NCI-H1694 (cell line): ENCODE measurements at regions not wholly inside any gene's neighbourhood (a gene's known extent, or its start where the extent isn't known, plus 50 kb on each side); places are given as distances from the start of the nearest gene placed in this dataset.

Source experiments
- DNase-seq: peaks from one replicate; lab custom pipeline; 2025; lab: John Stamatoyannopoulos, UW

DNA sequence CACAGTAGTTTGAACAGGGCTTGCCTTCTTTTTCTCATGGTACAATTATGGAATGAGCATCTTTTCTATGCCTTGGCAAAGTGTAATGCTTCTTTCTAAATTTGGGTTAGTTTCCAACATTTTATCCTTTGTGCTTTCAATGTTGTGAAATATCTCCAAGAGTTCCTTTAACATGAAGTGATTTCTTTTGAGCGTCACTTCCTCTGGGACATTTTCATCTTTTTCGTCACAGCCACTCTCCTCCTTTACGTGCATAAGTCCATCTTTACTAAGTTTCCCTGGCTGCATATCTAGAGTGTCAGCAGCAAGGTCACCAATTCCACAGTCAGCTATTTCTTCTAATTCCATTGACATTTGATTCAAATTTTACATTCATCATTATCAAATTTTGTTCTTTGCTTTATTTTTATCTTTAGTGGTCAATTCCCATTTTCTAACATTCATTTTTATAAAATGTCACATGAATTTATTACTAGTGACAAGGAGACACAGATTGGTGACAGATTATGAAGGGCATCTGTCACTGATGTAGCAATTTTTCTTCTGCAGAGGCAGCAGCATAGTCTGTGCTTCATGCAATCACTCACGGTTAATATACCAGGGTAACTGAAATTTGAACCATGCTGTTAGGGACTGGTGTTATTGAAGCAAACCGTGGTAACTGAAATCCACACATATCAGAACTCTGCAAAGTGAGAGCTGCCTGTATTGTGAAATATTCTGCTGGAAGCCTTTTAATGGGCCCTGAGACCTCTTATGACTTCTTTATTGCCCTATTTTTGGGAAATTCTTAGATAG lies 126.5 kb upstream of the THBS1 start:
- DNase-seq, result peak; percentile 41

DNA sequence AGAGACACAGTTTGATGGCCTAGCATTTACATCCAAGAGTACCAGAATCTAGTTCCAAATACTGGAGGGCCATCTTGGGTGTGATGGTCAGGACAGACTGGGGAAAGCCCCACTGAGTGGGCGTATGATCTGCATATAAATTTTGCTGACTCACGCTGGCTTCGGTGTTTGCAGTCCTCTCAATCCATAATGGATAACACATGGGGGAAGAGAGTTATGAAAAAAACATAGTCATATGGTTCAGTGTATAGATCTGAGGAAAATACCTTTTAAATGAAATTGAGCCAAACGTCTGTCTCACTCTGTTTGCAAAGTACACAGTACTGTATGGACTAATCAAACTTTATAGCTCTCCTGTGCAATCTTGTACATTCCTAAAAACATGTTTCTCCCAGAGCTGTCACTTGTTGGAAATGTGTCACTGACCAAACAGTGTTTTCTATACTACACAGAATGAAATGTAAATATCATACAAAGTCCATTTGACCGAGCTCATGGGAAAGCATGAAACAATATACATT lies 125.3 kb upstream of the THBS1 start:
- DNase-seq, result no peak

DNA sequence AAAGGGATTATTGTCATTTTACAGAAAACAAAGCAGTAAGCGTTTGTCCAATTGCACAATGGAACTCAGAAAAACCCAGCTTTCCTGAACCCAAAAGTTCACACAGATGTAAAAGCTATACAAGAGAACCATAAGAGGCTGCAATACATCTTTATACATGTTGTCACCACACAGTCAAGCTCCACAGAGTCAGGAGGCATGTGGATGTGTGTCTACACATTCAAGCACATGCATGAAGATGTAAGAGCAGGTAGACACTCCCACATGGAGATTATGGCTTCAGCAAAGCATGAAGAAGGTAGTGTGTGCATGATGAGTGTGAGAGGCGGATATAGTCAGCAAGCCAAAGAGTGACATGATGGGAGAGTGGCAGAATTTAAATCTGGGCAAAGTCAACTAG lies 124.7 kb upstream of the THBS1 start:
- no peak for DNase-seq

DNA sequence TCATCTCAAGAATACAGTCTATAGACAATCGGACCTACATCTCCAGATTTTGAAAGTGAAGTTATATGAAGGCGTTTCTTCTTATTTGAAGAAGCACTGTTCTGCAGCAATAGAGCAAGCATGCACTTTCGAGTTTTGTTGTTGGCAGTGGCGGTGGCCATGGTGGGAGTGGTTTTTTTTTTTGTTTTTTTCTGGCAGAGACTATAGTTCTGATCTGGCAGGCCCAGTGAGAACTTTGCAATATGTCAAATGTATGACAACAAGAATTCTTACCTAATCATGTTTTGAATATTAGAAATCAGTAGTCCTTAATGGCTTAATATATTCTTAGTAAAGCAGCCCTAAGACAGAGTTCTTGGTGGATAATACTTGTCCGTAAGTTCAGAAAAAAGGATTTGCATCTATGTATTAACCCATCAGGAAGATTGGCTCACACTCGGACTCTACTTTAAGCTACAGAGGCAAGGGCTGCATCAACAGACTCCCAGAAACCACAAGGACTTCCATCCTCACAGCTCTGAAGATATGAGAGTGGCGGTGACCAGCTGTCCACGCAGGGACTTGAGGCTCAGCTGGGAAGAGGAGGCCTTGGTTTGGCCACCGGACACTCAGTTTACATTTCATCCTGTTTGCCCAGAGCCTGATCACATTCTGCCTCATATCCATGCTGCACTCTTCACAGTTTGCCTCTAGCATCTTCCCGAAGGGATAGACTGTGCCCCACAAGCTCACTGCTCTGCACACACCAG lies 124.1 kb upstream of the THBS1 start:
- DNase-seq, result no peak

DNA sequence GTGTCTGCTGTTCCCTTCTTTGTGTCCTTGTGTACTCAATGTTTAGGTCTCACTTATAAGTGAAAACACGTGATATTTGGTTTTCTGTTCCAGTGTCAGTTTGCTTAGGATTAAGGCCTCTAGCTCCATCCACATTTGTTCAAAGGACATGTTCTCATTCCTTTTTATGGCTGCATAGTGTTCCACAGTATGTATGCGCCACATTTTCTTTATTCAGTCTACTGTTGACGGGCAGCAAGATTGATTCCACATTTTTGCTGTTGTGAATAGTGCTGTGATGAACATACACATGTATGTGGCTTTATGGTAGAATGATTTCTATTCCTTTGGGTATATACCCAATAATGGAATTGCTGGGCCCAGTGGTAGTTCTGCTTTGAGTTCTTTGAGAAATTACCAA lies 122.7 kb upstream of the THBS1 start:
- DNase-seq, result no peak

DNA sequence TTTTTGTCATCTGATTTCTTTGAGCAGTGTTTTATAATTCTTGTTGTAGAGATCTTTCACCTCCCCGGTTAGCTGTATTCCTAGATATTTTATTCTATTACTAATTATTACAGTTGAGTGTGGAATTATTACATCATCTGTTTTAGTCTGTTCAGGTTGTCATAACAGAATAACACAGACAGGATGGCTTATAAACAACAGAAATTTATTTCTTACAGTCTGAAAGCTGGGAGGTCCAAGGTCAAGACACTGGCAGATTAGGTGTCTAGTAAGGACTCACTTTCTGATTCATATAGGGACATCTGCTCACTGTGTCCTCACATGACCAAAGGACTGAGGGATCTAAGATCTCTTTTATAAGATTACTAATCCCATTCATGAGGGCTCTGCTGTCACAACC lies 121.3 kb upstream of the THBS1 start:
- DNase-seq, result no peak

DNA sequence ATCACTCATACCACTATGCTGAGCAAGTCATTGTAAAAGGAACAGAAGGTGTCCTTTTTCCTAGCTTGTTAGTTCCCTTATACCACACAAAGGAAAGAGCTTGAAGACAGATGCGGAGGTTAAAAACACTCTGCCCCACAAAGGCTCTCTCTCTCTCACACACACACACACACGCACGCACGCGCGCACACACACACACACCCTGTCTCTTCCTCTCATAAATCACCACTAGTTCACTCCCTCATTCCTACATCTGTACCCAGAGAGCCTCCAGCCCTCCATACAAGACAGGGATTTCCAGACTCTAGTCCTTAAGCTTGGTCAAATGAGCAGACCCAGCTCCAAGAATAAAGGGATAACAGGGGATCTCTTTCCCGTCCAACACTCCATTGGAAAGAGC lies 120.1 kb upstream of the THBS1 start:
- DNase-seq, result no peak

DNA sequence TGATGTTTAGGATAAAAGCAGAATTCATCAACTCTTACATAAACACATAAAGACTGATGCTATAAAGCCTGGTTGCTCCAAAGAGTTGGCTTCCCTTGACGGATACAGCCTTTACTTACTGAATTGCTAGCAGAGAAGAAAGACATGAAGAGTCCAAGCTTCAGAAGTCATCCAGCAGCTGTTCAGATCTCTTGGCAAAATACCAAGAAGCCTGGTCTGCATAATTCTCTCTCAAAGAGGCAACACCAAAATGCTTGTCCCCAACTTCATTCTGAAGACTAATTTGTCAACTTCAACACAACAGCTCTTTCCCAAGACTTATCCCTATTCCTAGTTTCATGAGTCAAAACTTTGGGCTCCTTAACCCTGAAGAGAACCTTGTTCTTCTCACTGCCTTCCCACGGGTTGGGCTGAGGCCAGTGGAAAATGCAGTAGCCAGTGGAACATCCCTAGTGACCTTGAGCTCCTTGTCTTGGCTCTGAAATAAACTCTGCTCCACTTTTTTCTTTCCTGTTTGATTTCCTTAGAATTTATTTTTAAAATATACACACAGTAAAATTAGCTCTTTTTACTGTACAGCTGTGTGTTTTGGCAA lies 119.2 kb upstream of the THBS1 start:
- DNase-seq, result no peak

DNA sequence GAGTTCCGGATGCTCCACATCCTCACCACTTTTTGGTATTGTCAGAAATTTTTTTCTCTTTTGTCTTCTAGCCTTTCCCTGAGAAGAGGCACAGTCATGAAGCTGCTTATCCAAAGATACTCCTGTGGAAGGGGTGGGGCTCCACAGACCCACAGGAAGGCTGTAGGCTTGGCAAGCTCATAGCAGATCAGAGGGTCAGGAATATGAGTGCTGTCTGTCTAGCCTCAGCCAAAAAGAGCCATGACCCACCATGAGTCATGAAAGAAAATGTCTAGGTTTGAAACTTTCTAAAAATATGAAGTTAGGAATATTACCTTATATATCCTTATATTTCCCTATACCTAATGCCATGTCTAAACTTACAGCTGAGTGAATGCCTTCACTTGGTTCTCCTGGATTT lies 118.2 kb upstream of the THBS1 start:
- no peak for DNase-seq

DNA sequence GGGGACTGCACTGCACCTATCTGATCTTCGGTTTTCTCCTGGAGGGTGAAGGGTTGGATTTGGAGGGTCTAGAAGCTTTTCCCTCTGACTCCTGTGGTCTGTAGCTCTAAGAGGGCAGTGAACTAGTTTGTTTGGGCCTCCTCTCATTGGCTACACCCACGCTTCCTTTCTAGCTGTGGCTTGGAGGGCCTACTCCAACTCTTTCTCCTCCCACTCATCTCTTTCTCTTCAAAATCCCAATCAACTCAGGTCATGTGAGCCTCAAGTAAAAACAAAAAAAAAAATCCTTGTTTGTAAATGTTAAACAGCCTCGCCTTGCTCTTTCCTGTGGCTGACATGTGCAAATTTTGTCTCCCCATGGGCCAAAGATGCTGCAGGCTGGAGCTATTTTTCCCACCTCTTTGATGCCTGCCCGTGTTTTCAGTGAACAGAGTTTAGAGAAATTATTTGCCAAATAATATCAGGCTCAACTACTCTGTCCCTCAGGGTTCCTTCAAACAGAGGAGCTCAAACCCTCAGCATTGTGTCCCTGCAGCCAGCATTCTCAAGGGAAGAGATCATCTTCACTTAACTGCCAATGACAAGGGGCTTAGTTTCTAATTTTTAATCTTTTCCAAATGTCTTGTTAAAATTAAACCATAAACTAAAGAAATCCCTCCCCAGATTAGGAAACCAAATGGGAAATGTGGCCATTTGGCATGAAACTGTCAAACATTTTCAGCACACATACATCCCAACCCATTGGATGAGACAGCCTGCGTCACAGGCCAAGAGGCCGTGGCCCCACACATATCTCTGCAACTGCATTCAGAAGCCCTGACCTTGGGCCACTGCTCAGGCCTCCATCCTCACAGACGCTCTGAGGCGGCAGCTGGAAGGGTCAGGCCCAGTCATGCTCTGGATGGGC lies 114.8 kb upstream of the THBS1 start:
- no peak for DNase-seq

DNA sequence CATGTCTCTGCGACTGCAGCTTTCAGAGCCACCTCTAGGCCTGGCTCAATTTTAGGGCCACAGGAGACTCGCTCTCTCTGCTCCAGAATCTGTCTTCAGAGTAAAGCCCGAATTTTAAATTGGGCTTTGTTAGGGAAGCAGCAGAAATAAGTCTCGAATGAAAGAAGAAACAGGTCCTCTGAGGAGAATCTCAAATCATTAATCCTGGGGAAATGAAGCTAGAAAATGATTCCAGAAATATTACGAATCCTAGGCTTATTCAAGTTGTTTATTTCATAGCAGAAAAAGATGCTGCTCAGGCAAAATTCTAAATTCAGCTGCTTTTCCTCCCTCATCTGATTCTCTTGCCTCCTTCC lies 114.2 kb upstream of the THBS1 start:
- DNase-seq, result no peak

DNA sequence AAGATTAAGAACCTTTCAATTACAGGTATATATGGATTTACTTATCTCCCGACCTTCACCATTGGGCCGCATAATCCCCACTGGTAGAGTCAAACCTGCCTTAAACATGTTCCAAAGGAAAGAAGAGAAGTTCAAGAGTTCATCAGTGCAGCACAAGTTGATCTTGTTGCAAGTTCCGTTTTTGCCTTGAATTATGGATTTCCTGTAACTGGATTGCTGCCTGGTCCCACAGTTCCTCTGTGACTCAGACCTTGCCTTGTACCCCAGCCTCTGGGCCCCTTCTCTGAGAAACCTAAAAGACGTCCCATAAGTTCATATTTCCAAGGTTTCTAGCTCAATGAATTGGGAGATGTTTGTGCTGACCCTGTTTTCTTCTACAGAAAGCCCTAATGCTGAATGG lies 112.5 kb upstream of the THBS1 start:
- DNase-seq, result no peak

DNA sequence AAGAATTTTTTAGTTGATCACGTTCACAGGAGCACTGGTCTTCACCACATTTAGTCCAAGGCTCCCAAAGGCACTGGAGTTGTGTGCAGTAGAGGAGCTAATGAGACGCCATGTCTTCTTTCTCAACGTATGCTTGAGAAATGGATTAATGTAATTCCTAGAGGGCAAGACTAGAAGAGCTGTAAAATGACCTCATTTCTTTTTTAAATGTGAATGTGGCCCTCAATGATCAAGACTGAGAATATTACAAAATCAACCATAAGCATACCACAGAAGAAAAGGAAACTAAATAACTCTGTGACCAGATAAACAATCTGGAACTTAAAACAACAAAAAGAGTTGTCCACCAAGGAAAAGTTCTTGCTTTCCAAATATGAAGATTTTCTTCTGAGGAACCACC lies 112.1 kb upstream of the THBS1 start:
- no peak for DNase-seq

DNA sequence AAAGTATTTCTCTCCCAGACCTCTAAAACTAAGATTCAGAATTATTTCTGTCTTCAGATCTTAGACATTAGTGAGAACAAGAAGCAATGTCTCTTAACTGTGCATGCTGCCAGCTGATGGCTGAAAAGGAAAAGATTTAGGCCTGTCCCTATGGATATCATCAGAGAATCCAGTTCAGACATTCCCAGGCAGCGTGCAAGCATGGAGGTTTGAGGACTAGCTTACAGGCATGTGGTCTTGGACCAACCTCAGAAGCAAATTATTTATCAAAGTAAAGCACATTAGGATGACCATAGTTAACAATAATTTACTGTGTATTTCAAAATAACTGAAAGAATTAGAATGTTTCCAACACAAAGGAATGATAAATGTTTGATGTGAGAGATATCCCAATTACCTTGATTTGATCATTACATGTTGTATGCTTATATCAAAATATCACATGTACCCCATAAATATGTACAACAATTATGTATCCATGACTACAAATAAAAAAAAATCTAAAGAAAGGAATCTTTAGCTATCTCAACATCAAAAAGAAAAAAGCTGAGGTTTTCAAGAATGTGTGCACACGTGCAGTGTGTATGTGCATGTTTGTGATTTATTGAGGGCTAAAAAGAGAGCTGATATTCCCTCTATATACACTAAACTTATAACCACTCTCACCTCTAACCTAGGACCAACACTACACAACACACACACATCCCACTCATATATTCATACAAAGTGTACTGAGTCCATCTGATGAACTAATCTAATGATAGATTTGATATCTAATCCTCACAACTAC lies 108.9 kb upstream of the THBS1 start:
- DNase-seq, result no peak

DNA sequence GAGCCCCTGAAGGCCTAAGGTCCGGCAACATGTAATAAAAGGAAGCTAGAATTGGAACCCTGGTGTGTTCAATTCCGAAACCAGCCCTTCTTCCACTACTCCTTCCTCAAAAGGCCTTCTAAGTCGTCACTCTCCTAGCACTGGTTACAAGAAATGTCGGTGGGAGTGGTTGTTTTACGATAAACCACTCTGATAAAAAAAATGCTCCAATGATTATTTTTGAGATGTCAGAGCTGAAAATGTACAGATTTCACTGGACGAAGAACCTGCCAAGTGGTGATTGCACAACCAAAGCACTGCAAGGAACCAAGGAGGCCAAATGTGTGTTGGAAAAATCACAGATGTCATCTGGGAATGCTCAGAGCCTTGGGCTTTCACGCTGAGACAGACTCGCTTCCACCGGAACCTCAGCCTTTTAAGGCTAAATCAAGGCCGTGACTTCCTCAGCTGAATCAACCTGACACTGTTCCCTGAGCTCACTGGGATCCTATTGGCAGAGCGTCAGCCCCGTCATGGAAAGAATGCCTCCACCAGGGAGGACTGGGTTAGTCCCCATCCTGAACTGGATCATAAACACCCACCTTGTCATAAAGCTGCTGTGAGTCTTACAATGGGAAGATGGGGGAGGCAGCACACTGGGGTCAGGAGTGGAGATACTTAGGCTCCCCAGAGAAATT lies 108.1 kb upstream of the THBS1 start:
- no peak for DNase-seq

DNA sequence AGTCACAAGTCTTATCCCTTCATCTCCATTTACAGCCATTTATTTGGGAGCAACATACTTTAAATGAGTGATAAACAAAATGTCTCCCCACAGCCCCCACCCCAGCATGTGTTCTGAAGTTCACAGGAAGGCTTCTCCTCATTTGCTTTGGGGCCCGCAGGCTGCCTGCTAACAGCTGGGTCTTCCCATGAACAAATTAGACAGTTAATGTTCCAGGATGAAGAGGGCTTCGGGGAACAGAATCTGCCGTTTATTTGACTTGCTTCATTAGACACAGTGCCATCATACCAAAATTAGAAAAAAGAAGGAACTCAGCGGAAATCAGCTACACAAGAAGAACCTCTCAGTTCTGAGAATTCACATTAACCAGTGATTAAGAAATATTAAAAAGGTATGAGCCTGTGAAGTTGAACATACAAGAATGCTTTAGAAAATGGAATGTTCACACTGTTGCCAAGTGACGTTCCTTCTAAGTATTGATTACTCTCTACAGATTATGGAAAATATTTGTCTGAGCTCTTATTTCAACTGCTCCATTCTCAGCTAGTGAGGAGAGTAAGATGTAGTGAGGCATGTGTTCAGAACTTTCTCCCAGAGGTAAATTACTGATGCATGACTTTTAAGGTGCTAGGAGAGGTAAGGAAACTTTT lies 107.5 kb upstream of the THBS1 start:
- DNase-seq, result peak; percentile 8

DNA sequence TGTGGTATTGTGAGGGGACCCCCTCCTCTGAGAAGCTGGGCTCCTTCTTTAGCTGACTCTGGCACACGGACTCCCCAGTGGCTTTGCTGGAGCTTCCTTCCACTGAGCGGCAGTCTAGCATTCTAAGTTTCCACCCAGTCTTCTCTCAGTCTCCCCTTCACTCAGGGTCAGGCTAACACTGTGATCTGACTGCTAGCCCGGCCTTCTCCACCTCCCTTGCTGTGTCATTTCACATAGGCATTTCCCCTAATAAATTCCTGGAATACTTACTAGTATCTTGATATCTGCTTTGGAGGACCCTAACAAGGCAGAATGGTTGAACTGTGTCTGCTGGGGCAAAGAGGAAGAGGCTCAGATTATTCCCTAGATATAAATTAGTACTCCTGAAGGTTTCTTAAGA lies 106.2 kb upstream of the THBS1 start:
- DNase-seq, result no peak

DNA sequence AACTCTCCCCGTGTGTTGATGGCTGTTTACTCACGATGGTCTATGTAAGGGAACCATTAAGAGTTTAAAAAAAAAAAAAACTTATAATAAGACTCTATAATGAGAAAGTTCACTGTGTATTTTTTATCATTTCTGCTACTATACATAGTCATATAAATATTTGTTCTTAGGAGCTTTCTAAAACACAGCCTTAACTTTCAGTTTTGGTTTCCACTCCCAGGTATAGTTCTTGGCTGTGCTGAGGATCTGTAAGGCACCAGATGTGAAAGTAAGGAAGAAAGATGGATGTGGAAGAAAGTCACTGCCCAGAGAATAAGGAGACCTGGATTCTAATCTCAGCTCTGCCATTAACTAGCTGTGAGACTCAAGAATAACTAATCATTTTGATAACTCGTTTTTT lies 101.9 kb upstream of the THBS1 start:
- no peak for DNase-seq

DNA sequence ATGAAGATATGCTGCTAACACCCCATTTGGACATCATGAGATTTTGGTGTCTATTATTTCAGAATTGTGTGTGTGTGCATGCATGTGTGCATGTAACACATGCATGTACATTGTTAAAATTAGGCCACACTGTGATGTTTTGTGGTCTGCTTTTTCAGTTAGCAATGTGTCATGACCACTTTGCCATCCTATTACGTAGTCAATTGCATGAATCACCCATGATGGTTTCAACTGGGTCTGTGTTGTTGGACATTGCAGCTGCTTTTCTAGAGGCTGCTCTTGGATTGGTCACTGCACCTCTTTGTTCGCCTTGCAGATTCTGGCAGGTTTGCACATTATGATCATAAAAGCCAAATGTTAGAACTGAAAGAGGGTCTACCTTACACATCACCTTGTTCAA lies 101.0 kb upstream of the THBS1 start:
- no peak for DNase-seq

DNA sequence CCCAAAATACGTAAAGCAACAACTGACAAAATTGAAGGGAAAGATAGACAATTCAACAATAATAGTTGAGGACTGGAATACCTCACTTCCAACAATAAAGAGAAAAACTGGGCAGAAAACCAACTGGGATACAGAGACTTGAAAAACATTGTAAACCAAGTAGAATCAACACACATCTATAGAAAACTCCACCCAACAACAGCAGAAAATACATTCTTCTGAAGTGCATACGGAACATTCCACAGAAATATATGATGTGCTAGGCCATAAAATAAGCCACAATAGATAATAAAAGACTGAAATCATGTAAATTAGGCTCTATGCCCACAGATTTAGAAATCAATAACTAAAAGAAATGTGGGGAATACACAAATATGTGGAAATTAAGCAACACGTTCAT lies 98.4 kb upstream of the THBS1 start:
- no peak for DNase-seq
